NCI-H1105 (cell line): ENCODE measurements at regions not wholly inside any gene's neighbourhood (a gene's known extent, or its start where the extent isn't known, plus 50 kb on each side); places are given as distances from the start of the nearest gene placed in this dataset.
"Not testable (repeated sequence)": the region's sequence is repeated elsewhere in the genome, so short reads cannot be mapped to it uniquely, and the experiment has no call there.

Source experiments
- DNase-seq: peaks from one replicate; lab custom pipeline; 2025; lab: John Stamatoyannopoulos, UW

DNA sequence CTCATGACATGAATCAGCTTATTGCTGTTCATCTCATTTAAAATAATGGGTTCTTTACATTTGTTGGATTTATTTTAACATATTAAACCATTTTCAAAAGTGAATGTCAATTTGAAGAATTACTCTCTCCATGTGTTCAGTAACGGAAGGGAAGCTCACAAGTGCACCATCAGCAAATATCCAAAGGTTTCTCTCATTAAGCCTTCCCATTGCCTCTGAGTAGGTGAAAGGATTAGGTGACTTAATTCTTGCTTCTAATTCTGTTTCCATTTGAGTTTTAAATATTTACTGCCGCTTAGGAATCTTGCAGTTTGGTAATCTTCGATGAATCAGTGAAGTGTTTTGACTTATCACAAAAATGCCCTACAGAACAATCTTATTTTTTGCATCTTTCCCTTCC is 145.1 kb upstream of the NYAP2 start:
- no peak for DNase-seq

DNA sequence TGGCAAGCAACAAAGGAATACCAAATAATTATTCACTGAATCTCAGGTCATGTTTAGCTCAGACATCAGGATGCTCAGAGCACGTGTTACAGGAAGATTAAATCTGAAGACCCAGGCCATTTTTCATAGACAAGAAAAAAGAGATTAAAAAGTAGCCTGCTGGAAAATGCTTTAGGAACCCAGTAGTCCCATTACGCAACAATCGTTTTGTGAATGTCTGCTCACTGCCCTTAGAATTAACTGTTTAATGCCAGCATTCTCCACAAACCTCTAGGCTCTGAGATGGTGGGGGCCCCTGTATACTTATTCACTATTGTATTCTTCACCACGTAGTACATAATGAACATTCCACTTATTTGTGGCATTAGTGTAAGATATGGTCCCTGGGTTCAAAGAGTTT is 154.6 kb upstream of the NYAP2 start:
- no peak for DNase-seq

GRCh38 chr2:225236769-225237323 is 162.7 kb upstream of the NYAP2 start:
- DNase-seq, result no peak

DNA sequence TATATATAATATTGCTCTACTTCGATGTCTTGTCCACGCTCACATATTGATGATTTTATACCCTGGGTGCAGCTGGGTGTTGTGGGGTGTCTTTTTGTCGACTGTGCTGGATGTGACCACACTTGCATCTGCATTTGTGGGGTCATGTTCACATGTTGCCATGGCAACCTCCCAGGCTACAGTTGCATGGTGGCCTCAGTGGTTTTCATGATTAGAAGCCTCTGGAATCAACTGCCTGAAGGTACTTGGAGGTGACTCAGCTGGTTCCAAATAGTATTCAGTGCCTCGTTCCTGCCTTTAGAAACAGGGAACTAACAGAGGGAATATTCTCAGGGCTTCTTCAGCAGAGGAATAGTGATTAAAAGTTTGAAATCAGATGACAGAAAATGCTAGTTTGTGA is 166.3 kb upstream of the NYAP2 start:
- DNase-seq, result no peak

GRCh38 chr2:225231900-225232299 is 167.6 kb upstream of the NYAP2 start:
- no peak for DNase-seq

DNA sequence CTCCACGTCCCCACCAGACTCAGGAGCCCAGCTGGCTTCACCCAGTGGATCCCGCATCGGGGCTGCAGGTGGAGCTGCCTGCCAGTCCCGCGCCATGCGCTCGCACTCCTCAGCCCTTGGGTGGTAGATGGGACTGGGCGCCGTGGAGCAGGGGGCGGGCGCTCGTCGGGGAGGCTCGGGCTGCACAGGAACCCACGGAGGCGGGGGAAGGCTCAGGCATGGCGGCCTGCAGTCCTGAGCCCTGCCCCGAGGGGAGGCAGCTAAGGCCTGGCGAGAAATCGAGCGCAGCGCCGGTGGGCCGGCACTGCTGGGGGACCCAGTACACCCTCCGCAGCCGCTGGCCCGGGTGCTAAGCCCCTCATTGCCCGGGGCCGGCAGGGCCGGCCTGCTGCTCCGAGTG is 170.2 kb upstream of the NYAP2 start:
- not testable (repeated sequence) for DNase-seq

GRCh38 chr2:225226441-225226840 is 173.1 kb upstream of the NYAP2 start:
- no peak for DNase-seq

DNA sequence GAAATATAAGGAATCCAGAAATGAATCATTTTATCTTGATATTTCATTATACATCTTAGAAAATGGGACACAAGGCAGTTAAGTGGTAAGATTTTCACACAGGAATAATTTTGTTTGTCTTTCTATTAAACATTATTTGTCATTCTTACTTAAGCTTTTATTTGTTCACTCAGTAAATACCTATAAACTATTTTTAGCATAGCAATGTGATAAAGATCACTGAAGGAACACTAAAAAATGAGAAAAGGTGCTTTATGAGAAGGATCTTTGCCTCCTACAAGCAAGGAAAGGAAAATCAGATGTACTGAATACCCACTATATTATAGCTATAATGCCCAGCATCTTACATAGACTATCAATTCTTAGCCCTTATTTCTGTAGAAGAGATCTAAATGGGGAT is 176.2 kb upstream of the NYAP2 start:
- no peak for DNase-seq

DNA sequence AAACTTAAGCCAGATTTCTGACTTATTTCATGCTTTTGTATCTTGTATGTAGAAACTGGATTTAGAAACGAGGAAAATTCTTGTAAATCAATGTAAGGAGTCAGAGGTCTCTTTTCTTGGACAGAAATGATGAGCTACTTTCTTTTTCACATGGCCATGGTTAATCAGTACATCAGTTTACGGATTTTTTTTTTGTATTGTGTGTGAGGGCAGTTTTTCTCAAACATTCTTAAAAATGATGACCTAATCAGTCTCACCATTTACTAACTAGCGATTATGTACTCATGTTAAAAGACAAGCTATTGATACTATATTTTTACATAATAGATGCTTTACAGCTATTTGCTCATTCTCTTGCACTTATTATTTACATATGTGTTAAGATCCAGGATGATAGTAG is 165.2 kb upstream of the DOCK10 start:
- DNase-seq, result no peak

DNA sequence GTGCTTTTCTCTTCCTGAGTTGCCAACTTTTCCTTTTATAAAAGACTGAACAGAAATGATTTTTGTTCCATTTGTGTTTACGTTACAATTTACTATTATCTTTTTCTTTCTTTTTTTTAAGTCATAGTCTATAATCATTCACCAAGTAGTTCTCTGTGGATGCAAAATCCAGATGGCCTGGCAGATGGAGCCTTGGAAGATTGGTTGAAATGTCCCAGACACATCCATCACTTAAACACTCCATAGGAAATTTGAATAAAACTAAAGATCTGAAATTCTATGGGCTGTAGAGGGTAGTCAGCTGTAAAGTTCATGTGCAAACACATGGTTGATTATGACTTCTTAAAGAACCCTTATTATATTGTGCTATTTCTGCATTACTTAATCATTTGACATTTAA is 164.8 kb upstream of the DOCK10 start:
- no peak for DNase-seq

DNA sequence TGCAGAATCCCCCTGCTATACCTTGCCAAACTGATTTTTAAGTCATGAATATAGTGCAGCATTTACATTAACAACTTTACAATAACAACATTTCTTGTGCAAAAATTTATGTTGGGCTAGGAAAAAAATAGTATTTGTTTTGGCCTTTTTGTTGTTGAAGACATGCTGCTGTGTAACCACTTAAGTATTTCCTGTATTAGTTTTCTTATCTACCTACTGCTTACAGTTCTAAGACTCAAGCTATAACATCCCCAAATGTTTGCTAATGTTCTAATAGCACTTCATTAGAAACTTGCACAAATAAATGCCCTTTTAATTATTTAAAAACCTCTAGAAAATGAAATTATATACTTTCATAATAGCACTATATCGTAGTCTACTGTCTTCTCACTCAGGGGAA is 154.3 kb upstream of the DOCK10 start:
- no peak for DNase-seq

- DNase-seq, result no peak
Observed at GRCh38 chr2:225192869-225193268, 150.6 kb upstream of the DOCK10 start.

- DNase-seq, result no peak
Observed at GRCh38 chr2:225190987-225191386, 148.7 kb upstream of the DOCK10 start.

DNA sequence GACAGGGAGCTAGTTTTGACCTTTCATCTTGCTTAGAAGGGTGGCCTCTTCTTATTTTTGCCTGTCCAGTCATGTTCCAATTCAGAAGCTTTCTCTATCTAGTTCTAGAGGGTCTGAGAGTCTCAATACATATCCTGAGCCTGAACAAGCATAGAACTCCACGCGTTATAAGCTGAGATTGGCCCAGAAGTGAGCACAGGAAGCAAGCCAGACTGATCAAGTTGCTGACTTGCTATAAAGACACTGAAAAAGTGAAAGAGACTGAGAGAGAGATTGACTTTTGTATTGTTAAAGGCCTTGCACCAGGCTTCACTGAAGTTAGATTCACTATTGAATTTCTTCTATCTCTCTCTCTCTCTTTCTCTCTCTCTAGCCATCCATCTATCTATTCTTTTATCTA is 142.7 kb upstream of the DOCK10 start:
- no peak for DNase-seq

GRCh38 chr2:225182126-225182525 is 139.9 kb upstream of the DOCK10 start:
- no peak for DNase-seq

- DNase-seq, result no peak
Observed at GRCh38 chr2:225177098-225177497, 134.8 kb upstream of the DOCK10 start.

DNA sequence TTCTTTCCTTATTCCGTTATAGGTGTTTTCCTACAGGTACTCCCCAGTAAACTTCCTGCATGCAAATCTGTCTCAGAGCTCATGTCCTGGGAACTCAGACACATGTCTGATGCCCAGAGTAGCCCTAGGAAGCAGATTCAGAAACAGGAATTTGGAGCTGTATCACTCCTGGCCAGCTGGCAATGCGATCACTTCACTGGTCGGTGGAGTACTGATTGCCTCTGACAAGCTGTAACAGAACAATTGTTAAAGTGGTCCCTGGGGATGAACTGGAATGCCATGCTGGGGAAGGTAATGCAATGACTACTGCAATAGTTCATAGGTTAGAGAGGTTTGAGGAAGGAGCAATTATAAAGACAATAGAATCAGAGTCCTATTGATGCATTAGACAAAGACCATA is 131.6 kb upstream of the DOCK10 start:
- DNase-seq, result peak; percentile 40

- DNase-seq, result no peak
Observed at GRCh38 chr2:225171350-225171749, 129.1 kb upstream of the DOCK10 start.

- DNase-seq, result no peak
Observed at GRCh38 chr2:225170162-225170561, 127.9 kb upstream of the DOCK10 start.

GRCh38 chr2:225169396-225169795 is 127.1 kb upstream of the DOCK10 start:
- no peak for DNase-seq

GRCh38 chr2:225165052-225165451 is 122.8 kb upstream of the DOCK10 start:
- DNase-seq, result no peak

DNA sequence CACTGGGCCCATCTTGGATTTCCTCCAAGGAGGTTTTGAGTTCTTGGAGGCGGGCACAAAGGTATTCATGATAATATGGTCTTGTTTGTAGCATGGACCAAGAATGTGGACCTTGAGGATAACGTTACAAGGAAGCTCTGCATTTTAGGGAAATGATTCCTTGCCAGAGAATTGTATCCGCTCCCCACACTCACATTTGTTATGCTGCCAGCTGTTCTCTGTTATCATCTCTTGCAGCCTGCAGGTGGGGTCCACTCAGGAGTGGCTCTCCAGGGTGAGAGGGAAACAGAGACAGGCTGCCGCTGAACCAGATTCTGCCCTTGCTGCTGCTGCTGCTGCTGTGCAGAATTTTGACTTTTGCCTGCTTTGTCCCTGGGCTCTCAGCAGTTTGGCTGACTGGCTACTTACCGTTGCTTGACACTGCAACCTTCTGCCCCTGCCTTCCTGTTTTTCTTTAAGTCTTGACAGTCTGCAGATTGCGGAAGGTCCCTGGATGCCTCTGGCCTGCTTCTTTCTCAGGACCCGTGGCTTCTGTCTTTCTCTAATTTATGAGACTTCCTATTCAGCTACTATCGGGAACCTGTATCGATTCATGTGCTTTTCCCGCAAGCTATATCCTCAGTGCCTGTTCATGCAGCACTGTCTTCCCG is 122.3 kb upstream of the DOCK10 start:
- DNase-seq, result no peak

- no peak for DNase-seq
Observed at GRCh38 chr2:225158360-225158759, 116.1 kb upstream of the DOCK10 start.

GRCh38 chr2:225156853-225157451 is 114.7 kb upstream of the DOCK10 start:
- DNase-seq, result no peak
